ENCODE measurements at regions not wholly inside any gene's neighbourhood (a gene's known extent, or its start where the extent isn't known, plus 50 kb on each side); places are given as distances from the start of the nearest gene placed in this dataset.
A peak's percentile ranks its signal among the peaks of the same experiment; 100 is the strongest.
"Not testable (repeated sequence)": the region's sequence is repeated elsewhere in the genome, so short reads cannot be mapped to it uniquely, and the experiment has no call there.

GRCh38 chr2:9725106-9725505, 94.3 kb upstream of the YWHAQ start:
- peaks cover 16% of the 10 kb centered on the region for H3K27me3 Mint-ChIP-seq (ENCODE audit: low read depth)
- ChIA-PET POLR2A (no interaction called here), CTCF (no interaction called here)
- no peak for DNase-seq
- no peak overlapping the region for H3K27ac Mint-ChIP-seq
- no peak for ATAC-seq
- H3K9me3 Mint-ChIP-seq (ENCODE audit: insufficient read depth), result no peaks in the 10 kb centered on the region
- no peaks in the 10 kb centered on the region for H3K36me3 Mint-ChIP-seq (ENCODE audit: low read depth)
- no peak overlapping the region for H3K4me3 Mint-ChIP-seq
- H3K4me1 Mint-ChIP-seq (ENCODE audit: low read depth), result no peaks in the 10 kb centered on the region

DNA sequence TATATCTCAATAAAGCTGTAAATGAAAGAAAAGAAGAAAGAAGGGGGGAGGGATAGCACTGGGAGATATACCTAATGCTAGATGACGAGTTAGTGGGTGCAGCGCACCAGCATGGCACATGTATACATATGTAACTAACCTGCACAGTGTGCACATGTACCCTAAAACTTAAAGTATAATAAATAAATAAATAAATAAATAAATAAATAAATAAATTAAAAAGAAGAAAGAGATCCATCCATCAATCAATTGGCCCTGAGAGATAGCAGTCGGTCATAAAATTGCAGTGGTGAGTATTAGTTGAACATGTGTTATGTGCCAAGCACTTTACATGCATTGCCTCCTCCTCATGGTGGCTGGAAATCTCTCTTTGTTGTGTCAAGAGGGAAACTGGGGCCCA, 95.2 kb upstream of the YWHAQ start:
- DNase-seq; POLR2A ChIA-PET; CTCF ChIA-PET; ATAC-seq; H3K36me3 Mint-ChIP-seq (ENCODE audit: low read depth); H3K9me3 Mint-ChIP-seq (ENCODE audit: insufficient read depth); H3K4me3 Mint-ChIP-seq; H3K27ac Mint-ChIP-seq; H3K4me1 Mint-ChIP-seq (ENCODE audit: low read depth): not testable (repeated sequence)
- peaks cover 18% of the 10 kb centered on the region for H3K27me3 Mint-ChIP-seq (ENCODE audit: low read depth)

DNA sequence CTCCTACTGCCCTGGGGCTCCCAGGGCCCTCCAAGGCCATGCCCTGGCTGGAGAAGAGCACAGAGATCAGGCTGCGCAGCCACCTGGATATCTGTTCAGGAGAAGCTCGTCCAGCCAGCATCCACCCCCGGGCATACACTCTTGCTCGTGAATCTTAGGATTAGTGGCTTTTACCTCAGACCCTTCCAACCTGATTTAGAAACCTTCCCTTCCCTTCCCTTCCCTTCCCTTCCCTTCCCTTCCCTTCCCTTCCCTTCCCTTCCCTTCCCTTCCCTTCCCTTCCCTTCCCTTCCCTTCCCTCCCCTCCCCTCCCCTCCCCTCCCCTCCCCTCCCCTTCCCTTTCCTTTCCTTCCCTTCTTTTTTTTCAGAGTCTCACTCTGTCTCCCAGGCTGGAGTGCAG, 99.7 kb upstream of the YWHAQ start:
- H3K27ac Mint-ChIP-seq; H3K4me3 Mint-ChIP-seq; H3K36me3 Mint-ChIP-seq (ENCODE audit: low read depth); CTCF ChIA-PET; H3K9me3 Mint-ChIP-seq (ENCODE audit: insufficient read depth); POLR2A ChIA-PET; ATAC-seq; DNase-seq: not testable (repeated sequence)
- Mint-ChIP-seq H3K27me3 (ENCODE audit: low read depth) (peaks cover 18% of the 10 kb centered on the region), H3K4me1 (ENCODE audit: low read depth) (peaks cover 12% of the 10 kb centered on the region)

DNA sequence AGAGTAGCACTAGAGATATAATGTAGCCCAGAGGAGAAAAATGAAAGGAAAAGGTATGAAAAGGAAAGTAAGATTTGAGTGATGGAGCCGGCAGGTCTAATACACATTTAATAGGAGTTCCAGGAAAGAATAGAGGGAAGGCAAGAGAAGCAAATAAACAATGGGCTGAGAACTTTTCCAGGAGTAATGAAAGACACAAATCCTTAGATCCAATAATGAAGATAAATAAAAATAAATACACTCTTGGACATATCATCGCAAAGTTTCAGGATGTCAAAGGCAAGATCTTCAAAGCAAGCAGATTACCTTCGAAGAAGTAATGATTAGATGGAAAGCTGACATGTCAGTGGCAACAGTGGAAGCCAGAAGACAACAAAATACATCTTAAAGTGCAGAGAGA, 102.0 kb upstream of the YWHAQ start:
- Mint-ChIP-seq H3K27me3 (ENCODE audit: low read depth) (peaks cover 18% of the 10 kb centered on the region), H3K4me3 (no peak overlapping the region), H3K4me1 (ENCODE audit: low read depth) (peaks cover 31% of the 10 kb centered on the region)

DNA sequence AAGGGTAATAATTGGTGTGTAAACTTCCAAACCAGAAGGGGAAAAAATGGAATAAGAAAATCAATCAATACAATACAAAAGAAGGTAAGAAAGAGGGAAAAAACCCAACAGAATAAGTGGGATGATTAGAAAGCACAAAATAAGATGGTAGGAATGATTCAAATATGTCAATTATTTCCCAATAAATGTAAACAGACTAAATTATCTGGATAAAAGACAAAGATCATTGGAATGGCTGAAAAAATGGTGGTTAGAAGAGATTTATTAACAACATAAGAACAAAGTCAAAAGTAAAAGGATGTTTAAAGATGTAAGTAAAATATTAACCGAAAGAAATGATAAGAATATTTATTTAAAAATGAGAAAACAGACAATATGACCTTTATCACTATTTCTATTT, 103.5 kb upstream of the YWHAQ start:
- Mint-ChIP-seq H3K36me3 (ENCODE audit: low read depth) (peaks cover 10% of the 10 kb centered on the region), H3K4me3 (no peak overlapping the region), H3K9me3 (ENCODE audit: insufficient read depth) (peaks cover 4% of the 10 kb centered on the region), H3K27ac (no peak overlapping the region), H3K27me3 (ENCODE audit: low read depth) (peaks cover 14% of the 10 kb centered on the region), H3K4me1 (ENCODE audit: low read depth) (peaks cover 46% of the 10 kb centered on the region)
- POLR2A ChIA-PET, result no interaction called here
- CTCF ChIA-PET, result no interaction called here
- no peak for DNase-seq
- no peak for ATAC-seq

More for the DNA sequence above, 102.0 kb upstream of the YWHAQ start:
- ATAC-seq (no peak), DNase-seq (no peak)
- ChIA-PET CTCF (no interaction called here), POLR2A (no interaction called here)
- H3K27ac Mint-ChIP-seq, result no peak overlapping the region
- H3K9me3 Mint-ChIP-seq (ENCODE audit: insufficient read depth), result peaks cover 4% of the 10 kb centered on the region
- peaks cover 9% of the 10 kb centered on the region for H3K36me3 Mint-ChIP-seq (ENCODE audit: low read depth)

DNA sequence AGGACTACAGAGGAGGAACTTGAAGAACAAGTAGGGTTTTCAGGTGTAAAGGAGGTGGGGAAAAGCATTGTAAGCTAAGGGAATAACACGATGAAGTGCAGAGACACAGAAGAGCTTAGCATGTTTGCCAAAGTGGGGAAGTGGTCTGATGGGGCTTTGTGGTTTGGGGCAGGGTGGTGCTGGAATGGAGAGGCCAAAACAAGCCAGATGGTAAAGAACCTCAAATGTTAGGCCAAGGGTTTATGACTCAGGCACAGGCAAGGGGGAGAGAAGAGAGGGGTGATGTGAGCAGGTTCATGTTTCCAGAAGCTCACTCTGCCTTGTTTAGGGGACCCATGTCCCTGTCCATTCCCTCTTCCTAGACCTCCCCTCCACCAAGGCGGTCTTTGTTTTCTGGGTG, 104.5 kb upstream of the YWHAQ start:
- peaks cover 4% of the 10 kb centered on the region for H3K9me3 Mint-ChIP-seq (ENCODE audit: insufficient read depth)
- peak overlapping the region; percentile 25 for H3K4me3 Mint-ChIP-seq
- peaks cover 10% of the 10 kb centered on the region for H3K36me3 Mint-ChIP-seq (ENCODE audit: low read depth)
- H3K4me1 Mint-ChIP-seq (ENCODE audit: low read depth), result peaks cover 52% of the 10 kb centered on the region
- ATAC-seq (peak; percentile 36), DNase-seq (peak; percentile 67)
- ChIA-PET POLR2A (interaction anchor here (1.5 to 1.7 kb wide), 2 partner anchors 47 to 180 kb away, joined by 4 read pairs; partner anchors contain the start of gene ADAM17), CTCF (interaction anchor here (0.6 to 1.2 kb wide), 5 partner anchors 24 to 870 kb away, joined by 3 to 5 read pairs (median 4); no protein-coding TSS in a partner anchor)
- H3K27ac Mint-ChIP-seq, result peak overlapping the region; percentile 81
- peaks cover 9% of the 10 kb centered on the region for H3K27me3 Mint-ChIP-seq (ENCODE audit: low read depth)

- ChIA-PET CTCF (interaction anchor here (0.6 to 1.2 kb wide), 4 partner anchors 24 to 791 kb away, joined by 3 to 4 read pairs (median 3); no protein-coding TSS in a partner anchor), POLR2A (interaction anchor here (1.5 to 1.7 kb wide), 2 partner anchors 46 to 180 kb away, joined by 4 read pairs; partner anchors contain the start of gene ADAM17)
- peaks cover 56% of the 10 kb centered on the region for H3K4me1 Mint-ChIP-seq (ENCODE audit: low read depth)
- ATAC-seq (peak; percentile 43), DNase-seq (no peak)
- peaks cover 11% of the 10 kb centered on the region for H3K27me3 Mint-ChIP-seq (ENCODE audit: low read depth)
- H3K9me3 Mint-ChIP-seq (ENCODE audit: insufficient read depth), result peaks cover 4% of the 10 kb centered on the region
- H3K27ac Mint-ChIP-seq, result peak overlapping the region; percentile 81
- H3K4me3 Mint-ChIP-seq, result peak overlapping the region; percentile 27
- H3K36me3 Mint-ChIP-seq (ENCODE audit: low read depth), result peaks cover 10% of the 10 kb centered on the region
These were observed 105.2 kb upstream of the YWHAQ start for GRCh38 chr2:9736021-9736420.

DNA sequence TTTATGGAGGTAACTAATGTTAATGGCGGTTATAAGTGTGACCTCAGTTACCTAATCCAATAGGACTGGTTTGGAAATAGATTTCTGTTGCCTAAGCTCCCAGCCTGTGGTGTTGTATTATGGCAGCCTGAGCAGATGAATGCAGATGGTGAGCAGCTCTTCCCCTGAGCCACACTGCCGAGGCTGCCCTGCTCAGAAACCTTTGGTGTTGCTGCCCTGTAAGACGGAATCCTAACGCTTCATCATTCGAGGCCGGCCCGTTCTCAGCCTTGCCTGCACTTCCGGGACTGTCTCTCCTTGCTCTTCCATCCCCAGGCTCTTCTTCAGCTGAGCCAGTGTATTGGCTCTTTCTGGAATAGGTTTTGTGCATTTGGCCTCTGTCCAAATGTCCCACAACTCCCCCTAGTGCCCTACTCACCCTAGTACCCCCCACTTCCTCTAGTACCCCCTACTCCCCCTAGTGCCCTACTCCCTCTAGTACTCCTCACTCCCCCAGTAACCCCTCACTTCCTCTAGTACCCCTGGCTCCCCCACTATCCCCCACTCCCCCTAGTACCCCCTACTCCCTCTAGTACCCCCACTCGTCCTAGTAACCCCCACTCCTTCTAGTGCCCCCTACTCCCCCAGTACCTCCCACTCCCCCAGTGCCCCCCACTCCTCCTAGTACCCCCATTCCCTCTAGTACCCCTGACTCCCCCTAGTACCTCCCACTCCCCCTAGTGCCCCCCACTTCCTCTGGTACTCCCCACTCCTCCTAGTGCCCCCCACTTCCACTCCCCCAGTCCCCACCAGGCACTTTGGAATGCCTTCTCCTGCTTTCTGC, 106.0 kb upstream of the TAF1B start:
- no peak for DNase-seq

GRCh38 chr2:9738062-9738461, 105.2 kb upstream of the TAF1B start:
- DNase-seq (no peak), ATAC-seq (no peak)
- Mint-ChIP-seq H3K4me3 (no peak overlapping the region), H3K27me3 (ENCODE audit: low read depth) (peaks cover 4% of the 10 kb centered on the region), H3K27ac (peak overlapping the region; percentile 93), H3K36me3 (ENCODE audit: low read depth) (peaks cover 10% of the 10 kb centered on the region), H3K9me3 (ENCODE audit: insufficient read depth) (peaks cover 4% of the 10 kb centered on the region), H3K4me1 (ENCODE audit: low read depth) (peaks cover 56% of the 10 kb centered on the region)
- POLR2A ChIA-PET, result interaction anchor here (0.8 to 1.2 kb wide), 3 partner anchors 11 to 108 kb away, joined by 3 read pairs; no protein-coding TSS in a partner anchor
- CTCF ChIA-PET, result interaction anchor here (1.2 to 1.6 kb wide), 2 partner anchors 10 to 11 kb away, joined by 3 to 4 read pairs; no protein-coding TSS in a partner anchor

More for the DNA sequence above, 106.0 kb upstream of the TAF1B start:
- Mint-ChIP-seq H3K27me3 (ENCODE audit: low read depth) (peaks cover 9% of the 10 kb centered on the region), H3K4me3 (no peak overlapping the region), H3K36me3 (ENCODE audit: low read depth) (peaks cover 10% of the 10 kb centered on the region), H3K9me3 (ENCODE audit: insufficient read depth) (peaks cover 4% of the 10 kb centered on the region), H3K4me1 (ENCODE audit: low read depth) (peaks cover 56% of the 10 kb centered on the region), H3K27ac (peak overlapping the region; percentile 81)
- CTCF ChIA-PET, result interaction anchor here (0.8 to 1.6 kb wide), 3 partner anchors 11 to 30 kb away, joined by 3 to 4 read pairs (median 3); no protein-coding TSS in a partner anchor
- POLR2A ChIA-PET, result interaction anchor here (0.8 to 1.7 kb wide), 3 partner anchors 23 to 182 kb away, joined by 3 to 4 read pairs (median 4); partner anchors contain the start of gene ADAM17
- no peak for ATAC-seq

- H3K4me3 Mint-ChIP-seq, result peak overlapping the region; percentile 65
- H3K4me1 Mint-ChIP-seq (ENCODE audit: low read depth), result peaks cover 56% of the 10 kb centered on the region
- peaks cover 10% of the 10 kb centered on the region for H3K36me3 Mint-ChIP-seq (ENCODE audit: low read depth)
- peaks cover 4% of the 10 kb centered on the region for H3K9me3 Mint-ChIP-seq (ENCODE audit: insufficient read depth)
- DNase-seq (peak; percentile 29), ATAC-seq (peak; percentile 38)
- peaks cover 2% of the 10 kb centered on the region for H3K27me3 Mint-ChIP-seq (ENCODE audit: low read depth)
- peak overlapping the region; percentile 93 for H3K27ac Mint-ChIP-seq
- ChIA-PET POLR2A (interaction anchor here (1.1 to 1.7 kb wide), 3 partner anchors 10 to 109 kb away, joined by 3 to 4 read pairs (median 3); no protein-coding TSS in a partner anchor), CTCF (interaction anchor here (1.6 kb wide), 1 partner anchor 10 kb away, joined by 4 read pairs; no protein-coding TSS in a partner anchor)
These were observed 104.5 kb upstream of the TAF1B start for GRCh38 chr2:9738535-9739496.

DNA sequence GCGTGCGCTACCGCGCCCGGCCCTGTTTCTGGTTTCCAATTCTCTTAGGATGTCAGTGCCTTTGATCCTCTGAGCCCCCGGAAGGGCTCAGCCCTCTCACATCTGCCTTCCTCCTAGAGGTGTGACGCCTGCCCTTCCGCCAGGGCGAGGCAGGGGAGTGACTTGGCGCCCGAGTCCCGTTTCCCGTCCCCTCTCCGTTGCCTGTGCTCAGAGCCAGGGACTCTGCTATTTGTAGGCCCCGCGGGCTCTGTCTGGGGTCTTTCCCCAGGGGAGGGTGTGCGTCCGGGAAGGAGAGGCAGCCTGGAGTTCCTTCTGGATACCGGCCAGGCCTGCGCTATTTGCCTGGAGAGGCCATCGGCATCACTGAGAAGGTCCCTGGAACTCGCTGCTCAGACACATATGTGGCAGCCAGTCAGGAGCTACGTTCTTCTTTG, 103.7 kb upstream of the TAF1B start:
- peak; percentile 84 for ATAC-seq
- Mint-ChIP-seq H3K4me1 (ENCODE audit: low read depth) (peaks cover 53% of the 10 kb centered on the region), H3K27me3 (ENCODE audit: low read depth) (peaks cover 2% of the 10 kb centered on the region), H3K4me3 (peak overlapping the region; percentile 65), H3K9me3 (ENCODE audit: insufficient read depth) (peaks cover 4% of the 10 kb centered on the region), H3K36me3 (ENCODE audit: low read depth) (peaks cover 7% of the 10 kb centered on the region), H3K27ac (peak overlapping the region; percentile 93)
- peak; percentile 72 for DNase-seq
- CTCF ChIA-PET, result no interaction called here
- POLR2A ChIA-PET, result interaction anchor here (1.7 kb wide), 1 partner anchor 10 kb away, joined by 4 read pairs; no protein-coding TSS in a partner anchor
